ENCODE measurements at regions not wholly inside any gene's neighbourhood (a gene's known extent, or its start where the extent isn't known, plus 50 kb on each side); places are given as distances from the start of the nearest gene placed in this dataset.
A peak's percentile ranks its signal among the peaks of the same experiment; 100 is the strongest.

- no peak for DNase-seq (ENCODE audit: low spot score)
Observed at GRCh38 chr11:45518141-45518832, 147.1 kb downstream of the CHST1 start.

GRCh38 chr11:45517171-45517770 is 148.2 kb downstream of the CHST1 start:
- DNase-seq (ENCODE audit: low spot score), result no peak

DNA sequence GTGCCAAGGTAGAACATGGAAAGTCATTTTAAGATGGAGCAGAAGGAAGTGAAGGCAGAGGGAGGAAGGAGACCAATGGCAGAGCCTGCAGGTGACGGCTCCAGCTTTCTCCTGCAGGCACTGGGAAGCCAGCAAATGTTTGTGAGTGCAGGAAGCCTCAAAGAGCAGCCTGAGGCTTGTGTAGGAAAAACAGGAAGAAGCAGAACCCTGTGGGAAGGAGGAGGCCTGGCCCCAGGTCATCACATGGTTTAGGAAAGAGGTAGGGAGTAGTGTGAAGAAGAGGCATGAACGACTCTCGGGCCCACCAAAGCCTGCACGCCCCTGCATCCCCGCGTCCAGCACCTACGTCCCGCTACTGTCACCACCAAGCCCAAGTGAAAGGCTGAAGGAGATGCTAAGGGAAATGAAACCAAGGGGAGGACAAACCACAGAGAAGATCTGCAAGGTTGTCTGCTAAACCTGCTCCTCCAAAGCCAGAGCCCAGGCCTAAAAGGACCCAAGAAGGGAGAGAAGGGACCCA is 151.5 kb downstream of the CHST1 start:
- DNase-seq (ENCODE audit: low spot score), result no peak

DNA sequence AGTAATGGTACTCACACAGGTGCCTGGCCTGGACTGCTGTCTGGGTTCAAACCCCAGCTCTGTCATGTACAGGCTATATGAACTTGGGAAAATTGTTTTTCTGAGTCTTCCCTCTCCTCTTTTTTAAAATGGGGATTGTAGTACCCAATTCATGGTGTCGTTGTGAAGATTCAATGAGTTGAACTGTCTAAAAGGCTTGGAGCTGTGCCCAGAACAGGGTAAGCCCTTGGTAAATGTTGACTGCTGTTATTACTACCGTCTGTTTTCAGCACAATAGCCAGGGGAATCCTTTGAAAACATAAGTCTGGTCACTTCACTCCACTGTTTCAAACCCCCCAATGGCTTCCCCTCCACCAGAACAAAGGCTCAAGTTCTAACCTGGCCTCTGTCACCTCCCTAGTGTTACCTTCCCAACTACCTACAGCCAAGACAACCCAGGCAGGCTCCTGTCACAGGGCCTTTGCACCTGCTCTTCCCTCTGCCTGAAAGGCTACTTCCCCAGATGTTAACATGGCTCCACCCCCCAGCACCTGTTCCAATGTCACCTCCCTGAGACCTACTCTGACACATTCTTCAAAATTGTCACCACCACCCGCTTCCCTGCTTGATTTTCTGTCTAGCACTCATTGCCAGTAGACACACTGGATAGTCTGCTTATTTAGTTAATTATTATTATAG is 152.8 kb downstream of the CHST1 start:
- DNase-seq (ENCODE audit: low spot score), result no peak

DNA sequence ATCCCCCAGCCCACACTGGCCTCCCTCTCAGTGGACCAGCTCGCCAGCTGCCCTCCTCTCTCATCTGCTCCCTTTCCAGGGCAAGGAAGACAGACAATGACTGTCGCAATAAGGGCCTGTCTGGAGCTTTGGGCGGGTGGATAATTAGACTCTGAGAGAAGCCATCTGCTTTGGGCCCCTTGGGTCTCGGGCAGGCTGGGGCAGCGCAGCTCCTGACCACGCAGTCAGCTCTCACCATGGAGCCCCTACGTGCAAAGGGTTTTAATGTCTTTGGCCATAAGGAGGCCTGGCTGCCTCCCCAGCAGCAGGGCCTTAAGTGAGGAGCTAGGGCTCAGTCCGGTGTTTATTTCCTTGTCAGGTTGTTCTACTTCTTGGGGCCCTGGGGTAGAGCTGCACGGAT is 153.9 kb downstream of the CHST1 start:
- no peak for DNase-seq (ENCODE audit: low spot score)

DNA sequence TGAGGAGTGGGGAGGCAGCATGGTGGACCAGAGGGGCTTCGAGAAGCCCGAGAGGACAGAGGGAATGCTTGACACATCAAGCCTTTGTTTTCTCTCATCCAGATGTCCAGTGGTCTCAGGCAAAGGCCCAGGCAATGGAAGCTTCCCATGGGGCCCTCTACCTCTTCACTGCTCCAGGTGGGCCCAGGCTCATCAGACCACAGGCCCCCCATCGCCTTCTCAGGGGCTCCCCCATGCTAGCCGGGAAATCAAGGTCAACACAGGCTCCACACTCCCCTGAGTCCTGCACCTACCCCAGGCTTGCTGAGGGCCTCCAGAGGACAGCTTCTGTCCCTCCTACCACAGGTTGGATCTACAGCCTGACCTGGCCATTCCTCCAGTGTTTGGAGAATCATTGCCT is 157.5 kb downstream of the CHST1 start:
- no peak for DNase-seq (ENCODE audit: low spot score)

GRCh38 chr11:45503311-45503710 is 162.1 kb downstream of the CHST1 start:
- no peak for DNase-seq (ENCODE audit: low spot score)

GRCh38 chr11:45502226-45502545 is 163.2 kb downstream of the CHST1 start:
- DNase-seq (ENCODE audit: low spot score), result no peak

DNA sequence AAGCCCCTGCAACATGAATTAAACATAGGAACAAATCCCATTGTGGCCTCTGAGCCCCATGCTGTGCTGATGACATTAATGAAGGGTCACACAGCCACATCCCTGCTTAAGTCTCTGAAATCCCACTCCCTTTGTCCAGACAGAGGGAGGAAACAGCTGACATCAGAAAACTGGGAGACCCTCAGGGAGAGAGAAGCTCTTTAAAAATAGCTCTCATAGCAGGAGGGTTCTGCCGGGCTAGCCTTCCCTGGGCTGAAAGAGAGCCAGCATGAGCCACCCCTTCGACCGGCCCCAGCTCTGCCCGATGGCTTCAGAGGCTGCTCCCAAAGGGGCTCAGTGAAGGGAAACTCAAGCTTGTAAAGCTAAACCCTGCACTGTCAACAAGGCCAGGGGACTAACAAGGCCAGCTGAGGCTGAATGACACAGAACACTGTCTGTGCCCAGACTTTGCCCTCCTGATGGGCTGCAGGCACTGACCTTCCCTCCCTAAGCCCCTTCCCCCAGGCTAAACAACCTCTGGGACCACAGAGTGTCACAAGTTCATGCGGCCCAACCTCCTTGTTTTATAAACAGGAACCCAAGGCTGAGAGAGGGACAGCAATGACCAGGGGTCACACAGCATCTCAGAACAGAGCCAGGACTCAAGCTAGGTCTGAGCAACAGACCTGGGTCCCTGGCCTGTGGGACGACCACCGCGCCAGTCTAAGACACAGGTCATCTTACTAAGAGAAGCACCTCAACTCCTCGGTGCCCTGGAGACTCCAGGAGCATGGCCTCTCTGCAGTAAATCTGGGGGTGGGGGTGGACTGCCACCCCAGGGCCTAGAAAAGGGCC is 163.8 kb downstream of the CHST1 start:
- no peak for DNase-seq (ENCODE audit: low spot score)

- DNase-seq (ENCODE audit: low spot score), result no peak
Observed at GRCh38 chr11:45500451-45500850, 165.0 kb downstream of the CHST1 start.

GRCh38 chr11:45494738-45495137 is 170.7 kb downstream of the CHST1 start:
- no peak for DNase-seq (ENCODE audit: low spot score)

GRCh38 chr11:45489281-45489905 is 176.0 kb downstream of the CHST1 start:
- no peak for DNase-seq (ENCODE audit: low spot score)

GRCh38 chr11:45486461-45486860 is 179.0 kb downstream of the CHST1 start:
- no peak for DNase-seq (ENCODE audit: low spot score)

- peak; percentile 7 for DNase-seq (ENCODE audit: low spot score)
Observed at GRCh38 chr11:45485070-45485707, 180.2 kb downstream of the CHST1 start.

DNA sequence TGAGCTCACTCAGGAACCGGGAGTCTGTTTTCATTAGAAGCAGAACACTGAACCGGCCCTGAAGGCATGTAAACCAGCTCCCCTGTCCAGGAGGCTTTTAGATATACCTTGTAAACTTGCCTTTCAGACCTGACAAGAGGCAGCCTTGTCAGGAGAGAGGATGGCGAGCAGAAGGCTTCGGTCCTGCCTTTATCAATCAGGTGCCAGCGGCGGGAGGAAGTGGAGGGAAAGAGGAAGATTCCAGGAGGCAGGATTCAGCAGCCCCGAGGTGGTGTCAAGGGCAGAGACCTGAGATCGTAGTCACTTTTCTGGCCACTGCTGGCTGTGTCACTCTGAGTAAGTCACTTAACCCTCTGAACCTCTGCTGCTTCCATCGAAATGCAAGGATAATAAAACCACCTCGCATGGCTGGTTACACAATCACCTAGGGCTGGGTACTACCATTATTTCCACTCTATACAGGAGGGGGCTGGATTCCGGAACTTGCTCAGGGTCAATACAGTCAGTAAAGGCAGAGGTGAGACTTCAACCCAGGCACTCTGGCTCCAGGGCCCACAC is 181.0 kb downstream of the CHST1 start:
- DNase-seq (ENCODE audit: low spot score), result no peak

GRCh38 chr11:45483416-45483815 is 182.0 kb downstream of the CHST1 start:
- DNase-seq (ENCODE audit: low spot score), result no peak

GRCh38 chr11:45482331-45482730 is 183.1 kb downstream of the CHST1 start:
- no peak for DNase-seq (ENCODE audit: low spot score)

GRCh38 chr11:45481026-45481425 is 184.4 kb downstream of the CHST1 start:
- no peak for DNase-seq (ENCODE audit: low spot score)

DNA sequence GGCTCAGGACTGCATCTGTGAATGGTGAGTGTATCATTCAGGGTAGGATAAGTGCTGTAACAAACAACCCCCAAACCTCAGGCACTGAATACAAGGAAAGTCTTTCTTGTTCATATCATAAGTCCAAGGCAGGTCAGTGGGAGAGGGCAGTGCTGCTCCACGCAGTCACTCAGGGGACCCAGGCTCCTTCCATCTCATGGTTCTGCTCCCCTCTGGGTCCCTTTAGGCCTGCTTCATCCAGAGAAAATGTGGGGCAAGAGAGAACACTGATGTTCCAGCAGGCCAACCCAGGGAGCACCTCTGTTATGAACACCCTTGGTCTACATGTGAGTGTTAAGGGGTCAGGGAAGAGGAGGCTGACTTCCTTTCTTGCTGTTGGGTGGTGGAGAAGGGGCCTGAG is 187.8 kb downstream of the CHST1 start:
- DNase-seq (ENCODE audit: low spot score), result no peak

DNA sequence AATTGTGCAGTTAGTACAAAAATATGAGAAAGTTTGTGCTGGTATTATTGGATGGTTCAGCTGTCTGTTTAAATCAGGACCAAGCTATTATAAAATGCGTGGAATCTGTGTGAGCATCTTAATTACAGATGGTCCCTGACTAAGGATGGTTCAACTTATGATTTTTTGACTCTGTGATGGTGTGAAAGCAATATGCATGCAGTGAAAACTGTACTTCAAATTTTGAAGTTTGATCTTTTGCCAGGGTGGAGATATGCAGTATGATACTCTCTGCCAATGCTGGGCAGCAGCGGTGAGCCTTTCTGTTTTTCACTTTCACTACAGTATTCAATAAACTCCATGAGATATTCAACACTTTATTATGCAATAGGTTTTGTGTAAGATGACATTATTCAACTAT is 189.3 kb downstream of the CHST1 start:
- no peak for DNase-seq (ENCODE audit: low spot score)

- no peak for DNase-seq (ENCODE audit: low spot score)
Observed at GRCh38 chr11:45475173-45475572, 189.0 kb upstream of the SYT13 start.
